RWPE2 (cell line): ENCODE measurements at regions not wholly inside any gene's neighbourhood (a gene's known extent, or its start where the extent isn't known, plus 50 kb on each side); places are given as distances from the start of the nearest gene placed in this dataset.

ENCODE experiments used
- ATAC-seq: fragments of 200-7000 bp; cut with Tn5 transposase; 3 replicates; pipeline ENCODE4 v1.9.1; 2021; ENCODE audit warnings: low read depth
- DNase-seq: peaks from one replicate; pipeline ENCODE4 v3.0.0-alpha.2; 2020; ENCODE audit warnings: low spot score
- H3K27ac ChIP-seq: fragments of 450-650 bp; 2 replicates; pipeline ENCODE4 v1.5.1; 2017; ENCODE audit warnings: mild to moderate bottlenecking; ENCODE audit not compliant: poor library complexity, severe bottlenecking
- H3K27me3 ChIP-seq: fragments of 250-450 bp; sonication (Bioruptor Pico); 2 replicates; pipeline ENCODE4 v1.5.1; 2021; ENCODE audit warnings: mild to moderate bottlenecking, moderate library complexity; ENCODE audit not compliant: insufficient read depth, poor library complexity, severe bottlenecking
- H3K36me3 ChIP-seq: fragments of 250-450 bp; sonication (Bioruptor Pico); 2 replicates; pipeline ENCODE4 v1.5.1; 2020; ENCODE audit warnings: low read depth, mild to moderate bottlenecking, moderate library complexity
- H3K4me1 ChIP-seq: fragments of 250-450 bp; sonication (Bioruptor Pico); 2 replicates; pipeline ENCODE4 v1.5.1; 2021; ENCODE audit warnings: mild to moderate bottlenecking, moderate library complexity; ENCODE audit not compliant: insufficient read depth, poor library complexity, severe bottlenecking
- H3K4me3 ChIP-seq: fragments of 250-450 bp; sonication (Bioruptor Pico); 2 replicates; pipeline ENCODE4 v1.5.1; 2021; ENCODE audit warnings: mild to moderate bottlenecking, moderate library complexity; ENCODE audit not compliant: severe bottlenecking
- H3K9me3 ChIP-seq: fragments of 250-450 bp; sonication (Bioruptor Pico); 2 replicates; pipeline ENCODE4 v1.5.1; 2021; ENCODE audit warnings: mild to moderate bottlenecking, moderate library complexity; ENCODE audit not compliant: severe bottlenecking
- CTCF ChIP-seq: fragments of 450-650 bp; IDR thresholded peaks from one replicate; pipeline ENCODE4 v1.5.1; 2017; ENCODE audit warnings: mild to moderate bottlenecking, moderate library complexity; ENCODE audit not compliant: poor library complexity, severe bottlenecking

DNA sequence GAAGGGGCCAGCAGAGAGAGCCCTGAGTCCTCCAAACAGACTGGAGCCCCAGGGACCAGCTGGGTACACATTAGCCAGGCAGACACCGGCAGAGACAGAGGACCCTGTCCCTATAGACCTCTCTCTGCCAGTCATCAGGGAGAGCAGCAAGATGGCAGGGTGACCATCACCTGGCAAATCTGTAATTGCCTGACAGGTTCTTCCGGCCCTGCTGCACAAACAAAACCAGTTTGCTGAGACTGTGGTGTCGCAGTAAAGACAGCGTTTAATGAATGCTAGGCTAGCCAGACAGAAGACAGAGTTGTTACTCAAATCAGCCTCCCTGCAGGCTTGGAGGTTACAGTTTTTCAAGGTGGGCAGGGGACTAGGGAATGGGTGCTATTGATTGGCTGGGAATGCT lies 618.9 kb downstream of the NPHP4 start:
- Histone ChIP-seq H3K27me3 (no peaks in the 10 kb centered on the region), H3K27ac (no peak overlapping the region), H3K4me1 (no peaks in the 10 kb centered on the region), H3K36me3 (no peaks in the 10 kb centered on the region), H3K4me3 (no peak overlapping the region), H3K9me3 (no peaks in the 10 kb centered on the region)
- DNase-seq (no peak), ATAC-seq (no peak)
- TF ChIP-seq CTCF: no peak

DNA sequence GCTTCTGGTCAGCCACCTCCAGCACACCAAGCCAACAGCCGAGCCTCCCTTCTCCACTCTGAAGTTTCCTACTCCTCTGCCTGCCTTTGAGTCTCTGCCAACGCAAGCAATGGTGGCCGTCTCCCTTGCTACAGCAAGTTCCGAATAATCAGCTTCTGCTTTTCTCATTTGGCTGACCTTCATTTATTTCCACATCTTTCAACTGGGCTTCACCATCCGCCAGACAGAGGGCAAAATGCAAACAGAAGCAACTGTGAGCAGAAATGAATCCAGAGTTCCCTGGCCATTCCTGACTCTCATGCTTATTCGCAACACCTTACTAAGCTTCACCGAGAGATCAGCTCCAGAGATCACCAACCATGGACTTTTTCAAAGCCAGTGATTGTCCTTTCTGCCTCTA lies 621.0 kb downstream of the NPHP4 start:
- TF ChIP-seq CTCF: no peak
- no peak for DNase-seq
- Histone ChIP-seq H3K4me1 (no peaks in the 10 kb centered on the region), H3K27me3 (no peaks in the 10 kb centered on the region), H3K36me3 (no peaks in the 10 kb centered on the region), H3K9me3 (no peaks in the 10 kb centered on the region), H3K4me3 (no peak overlapping the region), H3K27ac (no peak overlapping the region)
- no peak for ATAC-seq

GRCh38 chr1:5370311-5370710 lies 621.9 kb downstream of the NPHP4 start:
- no peaks in the 10 kb centered on the region for H3K36me3 ChIP-seq
- ATAC-seq (peak; percentile 75), DNase-seq (no peak)
- no peak for TF ChIP-seq CTCF
- no peaks in the 10 kb centered on the region for H3K9me3 ChIP-seq
- no peaks in the 10 kb centered on the region for H3K4me1 ChIP-seq
- no peaks in the 10 kb centered on the region for H3K27me3 ChIP-seq
- H3K27ac ChIP-seq: no peak overlapping the region
- H3K4me3 ChIP-seq: no peak overlapping the region

DNA sequence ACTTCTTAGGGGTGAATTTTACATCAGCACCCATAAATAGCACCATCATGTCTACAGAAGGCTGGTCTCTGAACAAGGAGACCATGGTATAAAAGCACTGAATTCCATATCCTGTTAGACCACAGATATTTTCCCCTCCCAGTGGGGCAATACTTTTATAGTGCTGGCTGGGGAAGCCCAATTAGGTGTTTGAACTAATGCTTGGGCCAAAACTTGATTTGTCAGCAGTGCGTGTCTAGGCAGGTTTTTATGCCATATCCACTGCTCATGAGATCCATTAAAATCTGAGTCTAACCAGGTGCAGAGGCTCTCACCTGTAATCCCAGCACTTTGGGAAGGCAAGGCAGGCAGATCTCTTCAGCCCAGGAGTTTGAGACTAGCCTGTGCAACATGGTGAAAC lies 623.0 kb downstream of the NPHP4 start:
- TF ChIP-seq CTCF: no peak
- no peak overlapping the region for H3K27ac ChIP-seq
- no peaks in the 10 kb centered on the region for H3K9me3 ChIP-seq
- ATAC-seq (peak; percentile 59), DNase-seq (no peak)
- H3K4me3 ChIP-seq: no peak overlapping the region
- H3K27me3 ChIP-seq: no peaks in the 10 kb centered on the region
- H3K4me1 ChIP-seq: no peaks in the 10 kb centered on the region
- no peaks in the 10 kb centered on the region for H3K36me3 ChIP-seq

- no peak for ATAC-seq
These were observed 624.0 kb downstream of the NPHP4 start for GRCh38 chr1:5368201-5368600.

More at GRCh38 chr1:5368201-5368600, 624.0 kb downstream of the NPHP4 start:
- H3K27me3 ChIP-seq: no peaks in the 10 kb centered on the region
- H3K4me3 ChIP-seq: no peak overlapping the region
- H3K36me3 ChIP-seq: no peaks in the 10 kb centered on the region
- no peak for DNase-seq
- H3K4me1 ChIP-seq: no peaks in the 10 kb centered on the region
- no peaks in the 10 kb centered on the region for H3K9me3 ChIP-seq
- no peak overlapping the region for H3K27ac ChIP-seq
- no peak for TF ChIP-seq CTCF
